WI38 (cell line): ENCODE measurements at regions not wholly inside any gene's neighbourhood (a gene's known extent, or its start where the extent isn't known, plus 50 kb on each side); places are given as distances from the start of the nearest gene placed in this dataset.
"Not testable (repeated sequence)": the region's sequence is repeated elsewhere in the genome, so short reads cannot be mapped to it uniquely, and the experiment has no call there.

Experiments used
- H3K4me3 ChIP-seq: 2 replicates; pipeline ENCODE4 v1.5.1; 2011; ENCODE audit warnings: low read depth, mild to moderate bottlenecking, control low read depth, low read length
- TF ChIP-seq, protein P1 (sequence below): IDR thresholded peaks from 2 replicates; pipeline ENCODE4 v1.5.1; 2012; ENCODE audit warnings: low read depth, mild to moderate bottlenecking, control low read depth, low read length

DNA sequence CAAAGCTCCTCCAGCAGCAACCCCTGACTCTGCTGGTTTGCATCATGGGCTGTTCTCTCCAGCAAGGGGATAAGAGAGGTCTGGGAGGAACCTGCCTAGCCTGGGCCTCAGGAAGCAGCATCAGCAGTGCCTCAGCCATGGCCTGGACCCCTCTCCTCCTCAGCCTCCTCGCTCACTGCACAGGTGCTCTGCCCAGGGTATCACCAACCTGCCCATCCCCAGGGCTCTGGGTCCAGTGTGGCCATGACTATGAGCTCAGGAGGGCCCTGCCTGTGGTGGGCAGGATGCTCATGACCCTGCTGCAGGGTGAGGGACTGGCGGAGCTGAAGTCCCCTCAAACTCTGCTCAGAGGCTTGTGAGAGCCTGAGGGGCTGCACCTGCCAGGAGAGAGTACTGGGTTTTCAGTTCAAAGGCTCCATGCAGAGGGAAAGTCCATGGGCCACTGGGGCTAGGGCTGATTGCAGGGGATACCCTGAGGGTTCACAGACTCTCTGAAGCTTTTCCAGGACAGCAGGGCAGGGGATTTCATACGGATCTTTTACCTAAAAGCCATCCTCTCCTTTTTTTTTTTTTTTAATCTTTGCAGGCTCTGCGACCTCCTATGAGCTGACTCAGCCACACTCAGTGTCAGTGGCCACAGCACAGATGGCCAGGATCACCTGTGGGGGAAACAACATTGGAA is 115.8 kb upstream of the IGLL5 start:
- no peak overlapping the region for H3K4me3 ChIP-seq
- TF ChIP-seq, protein P1, sequence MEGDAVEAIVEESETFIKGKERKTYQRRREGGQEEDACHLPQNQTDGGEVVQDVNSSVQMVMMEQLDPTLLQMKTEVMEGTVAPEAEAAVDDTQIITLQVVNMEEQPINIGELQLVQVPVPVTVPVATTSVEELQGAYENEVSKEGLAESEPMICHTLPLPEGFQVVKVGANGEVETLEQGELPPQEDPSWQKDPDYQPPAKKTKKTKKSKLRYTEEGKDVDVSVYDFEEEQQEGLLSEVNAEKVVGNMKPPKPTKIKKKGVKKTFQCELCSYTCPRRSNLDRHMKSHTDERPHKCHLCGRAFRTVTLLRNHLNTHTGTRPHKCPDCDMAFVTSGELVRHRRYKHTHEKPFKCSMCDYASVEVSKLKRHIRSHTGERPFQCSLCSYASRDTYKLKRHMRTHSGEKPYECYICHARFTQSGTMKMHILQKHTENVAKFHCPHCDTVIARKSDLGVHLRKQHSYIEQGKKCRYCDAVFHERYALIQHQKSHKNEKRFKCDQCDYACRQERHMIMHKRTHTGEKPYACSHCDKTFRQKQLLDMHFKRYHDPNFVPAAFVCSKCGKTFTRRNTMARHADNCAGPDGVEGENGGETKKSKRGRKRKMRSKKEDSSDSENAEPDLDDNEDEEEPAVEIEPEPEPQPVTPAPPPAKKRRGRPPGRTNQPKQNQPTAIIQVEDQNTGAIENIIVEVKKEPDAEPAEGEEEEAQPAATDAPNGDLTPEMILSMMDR, result no peak

- TF ChIP-seq, protein P1, result no peak
- H3K4me3 ChIP-seq, result no peak overlapping the region
Observed at GRCh38 chr22:22772396-22772795, 115.2 kb upstream of the IGLL5 start.

DNA sequence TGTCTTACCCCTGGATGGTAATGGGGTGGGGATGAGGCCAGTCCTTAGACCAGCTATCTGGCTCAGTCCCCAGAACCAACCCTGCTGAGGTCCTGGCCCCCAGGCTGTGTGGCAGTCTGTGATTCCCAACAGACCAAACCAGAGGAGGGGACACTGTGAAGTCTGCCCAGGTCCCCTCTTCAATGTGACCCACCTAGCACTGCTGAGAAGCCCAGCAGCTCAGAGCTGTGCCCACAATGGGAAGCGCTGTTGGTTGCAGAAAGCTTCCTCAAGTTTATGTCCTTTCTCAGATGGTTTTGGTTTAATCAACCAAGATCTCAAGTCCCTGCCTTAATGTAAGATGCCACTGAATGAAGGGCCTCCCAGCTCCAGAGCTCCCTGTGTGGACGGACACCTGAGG is 114.7 kb upstream of the IGLL5 start:
- H3K4me3 ChIP-seq, result no peak overlapping the region

GRCh38 chr22:22773427-22773826 is 114.2 kb upstream of the IGLL5 start:
- H3K4me3 ChIP-seq, result no peak overlapping the region
- TF ChIP-seq, protein P1, result no peak

More for the DNA sequence above, 114.7 kb upstream of the IGLL5 start:
- TF ChIP-seq, protein P1, result no peak

GRCh38 chr22:22773979-22774604 is 113.5 kb upstream of the IGLL5 start:
- H3K4me3 ChIP-seq, result no peak overlapping the region
- TF ChIP-seq, protein P1, result no peak

DNA sequence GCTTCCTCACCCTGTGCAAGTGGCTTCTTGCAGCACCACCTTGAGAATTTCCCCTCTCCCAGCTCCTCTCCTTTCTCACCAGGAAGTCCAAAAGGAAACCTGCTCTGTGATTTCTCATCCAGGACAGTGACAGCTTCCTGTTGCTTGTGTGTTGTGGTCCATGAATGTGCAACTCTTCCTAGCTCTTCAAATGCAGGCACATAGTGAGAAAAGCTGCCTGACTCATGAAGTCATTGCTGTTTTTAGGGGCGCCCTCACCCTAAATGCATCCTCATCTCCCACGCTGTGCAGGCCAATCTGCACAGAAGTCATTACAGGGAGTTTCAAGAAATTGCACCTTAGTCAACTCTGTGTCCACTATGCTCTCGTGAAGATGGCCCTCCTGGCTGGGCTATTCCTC is 112.9 kb upstream of the IGLL5 start:
- H3K4me3 ChIP-seq, result not testable (repeated sequence)

DNA sequence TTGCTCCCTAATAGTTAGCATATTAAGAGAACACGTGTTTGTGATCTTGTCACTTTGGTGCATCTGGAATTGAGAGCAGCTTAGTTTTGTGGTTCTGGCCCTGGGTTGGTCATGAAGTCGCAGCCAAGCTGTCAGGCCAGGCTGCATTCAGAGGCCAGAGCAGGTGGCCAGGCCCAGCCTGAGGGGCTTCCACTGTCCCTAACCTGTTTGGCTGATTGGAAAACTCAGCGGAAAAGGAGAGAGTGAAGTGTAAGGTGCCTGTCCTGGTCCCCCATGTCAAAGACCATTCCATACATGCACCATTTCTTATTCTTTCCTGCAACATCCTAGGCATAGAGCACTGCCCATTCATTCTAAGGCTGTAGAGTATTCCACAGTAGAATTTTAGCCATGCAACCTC is 111.5 kb upstream of the IGLL5 start:
- H3K4me3 ChIP-seq, result no peak overlapping the region
- TF ChIP-seq, protein P1, result no peak
